HepG2 (cell line): ENCODE measurements at regions not wholly inside any gene's neighbourhood (a gene's known extent, or its start where the extent isn't known, plus 50 kb on each side); places are given as distances from the start of the nearest gene placed in this dataset.

ENCODE experiments used
- ATAC-seq: fragments of 200-7000 bp; cut with Tn5 transposase; 3 replicates; pipeline ENCODE4 v1.9.1; 2020; ENCODE audit warnings: mild to moderate bottlenecking, moderate library complexity
- BruUV-seq: library from RNA; stranded (reverse); fragments of 400-500 nt; replicated peaks from 2 replicates; lab custom pipeline; 2021; lab: Mats Ljungman, UMichigan
- CTCF ChIA-PET: fragments of 300-600 bp; formaldehyde crosslinking; extraction: SDS; loops from one replicate; lab custom pipeline; 2021; ENCODE audit warnings: low total read pairs, inconsistent platforms, low intra/inter-chr PET ratio; lab: Yijun Ruan, JAX
- POLR2A ChIA-PET: fragments of 350-600 bp; sonication (Branson Sonifier 250); formaldehyde crosslinking; loops from one replicate; lab custom pipeline; 2020; ENCODE audit warnings: antibody characterized with exemption, inconsistent platforms; lab: Yijun Ruan, JAX
- DNase-seq: peaks from one replicate; pipeline ENCODE4 v3.0.0-alpha.2; 2015; ENCODE audit warnings: low spot score
- FAIRE-seq: peaks from 3 replicates; lab custom pipeline; 2011; peaks lifted over from hg19 to GRCh38; lab: Jason Lieb, UNC
- H2AFZ ChIP-seq: one replicate; pipeline ENCODE4 v1.6.1; 2011; ENCODE audit warnings: low read length, inconsistent platforms
- H3K27ac ChIP-seq: fragments of 300-600 bp; 3 replicates; pipeline ENCODE4 v1.8.0; 2011; ENCODE audit warnings: mixed run types, mild to moderate bottlenecking, mixed read lengths, low read length, inconsistent platforms; ENCODE audit not compliant: insufficient read depth; ENCODE audit errors: extremely low read length
- H3K27me3 ChIP-seq, 2 experiments: fragments of 200-600 bp in 1 of 2; 2 replicates in 1 of 2; 3 replicates in 1 of 2; pipeline versions ENCODE4 v1.6.0 to v1.8.0; 2011; ENCODE audit warnings: low read length in 2 of 2, mild to moderate bottlenecking in 2 of 2, moderate library complexity in 2 of 2, inconsistent platforms in 1 of 2; ENCODE audit not compliant: insufficient read depth in 2 of 2, control insufficient read depth in 1 of 2
- H3K36me3 ChIP-seq, 2 experiments: fragments of 200-600 bp in 1 of 2; replicated peaks in 1 of 2; 2 replicates in 1 of 2; 3 replicates in 1 of 2; pipeline versions ENCODE4 v1.5.1 to v1.8.0; 2011; ENCODE audit warnings: low read length in 2 of 2, inconsistent platforms in 1 of 2; ENCODE audit not compliant: insufficient read depth in 2 of 2, control insufficient read depth in 1 of 2
- H3K4me1 ChIP-seq: 2 replicates; pipeline ENCODE4 v1.5.1; 2012; ENCODE audit warnings: low read length, inconsistent platforms; ENCODE audit not compliant: insufficient read depth
- H3K4me2 ChIP-seq: 2 replicates; pipeline ENCODE4 v1.6.0; 2011; ENCODE audit warnings: low read depth, low read length, inconsistent platforms
- H3K4me3 ChIP-seq, 3 experiments: fragments of 200-600 bp in 1 of 3; sonication (generic), shearing (Covaris generic) in 1 of 3; replicated peaks in 1 of 3; 2 replicates each; pipeline ENCODE4 v1.5.1; 2011 to 2016; ENCODE audit warnings: low read length in 3 of 3, inconsistent platforms in 2 of 3, low read depth in 2 of 3, mild to moderate bottlenecking in 2 of 3, control low read depth in 1 of 3, mixed read lengths in 1 of 3; ENCODE audit not compliant: insufficient read depth in 1 of 3
- H3K79me2 ChIP-seq: one replicate; pipeline ENCODE4 v1.6.1; 2011; ENCODE audit warnings: low read length, inconsistent platforms; ENCODE audit not compliant: insufficient read depth
- H3K9ac ChIP-seq: 2 replicates; pipeline ENCODE4 v1.6.0; 2011; ENCODE audit warnings: mild to moderate bottlenecking, low read depth, low read length, inconsistent platforms; ENCODE audit not compliant: insufficient read depth
- H3K9me3 ChIP-seq: 2 replicates; pipeline ENCODE4 v1.5.1; 2012; ENCODE audit warnings: mild to moderate bottlenecking, low read length
- H4K20me1 ChIP-seq: 2 replicates; pipeline ENCODE4 v1.6.0; 2011; ENCODE audit warnings: inconsistent platforms, mild to moderate bottlenecking, low read length, moderate library complexity; ENCODE audit not compliant: insufficient read depth
- ESRRA ChIP-seq: sonication (generic); formaldehyde crosslinking; IDR thresholded peaks from 2 replicates; pipeline ENCODE4 v1.5.1; 2020; ENCODE audit warnings: mild to moderate bottlenecking, low read depth, missing genetic modification reagents
- MAFF ChIP-seq: IDR thresholded peaks from 2 replicates; pipeline ENCODE4 v1.6.1; 2011; ENCODE audit warnings: low read depth, low read length, improper control_type of control experiment
- MAFK ChIP-seq, 2 experiments: IDR thresholded peaks in 1 of 2; conservative IDR thresholded peaks in 1 of 2; 2 replicates each; pipeline ENCODE4 v1.6.1; 2011; ENCODE audit warnings: improper control_type of control experiment in 2 of 2, low read length in 2 of 2
- MTF2 ChIP-seq: sonication (generic); formaldehyde crosslinking; IDR thresholded peaks from 2 replicates; pipeline ENCODE4 v1.5.0; 2020; ENCODE audit warnings: missing genetic modification reagents, borderline replicate concordance
- NCOA1 ChIP-seq: sonication (generic); formaldehyde crosslinking; IDR thresholded peaks from 2 replicates; pipeline ENCODE4 v1.9.0; 2021; ENCODE audit warnings: missing genetic modification reagents
- POGZ ChIP-seq: sonication (generic); formaldehyde crosslinking; IDR thresholded peaks from 2 replicates; pipeline ENCODE4 v1.4.0; 2020; ENCODE audit warnings: mild to moderate bottlenecking, missing genetic modification reagents
- RORA ChIP-seq: sonication (generic); formaldehyde crosslinking; IDR thresholded peaks from 2 replicates; pipeline ENCODE4 v1.5.0; 2020; ENCODE audit warnings: mild to moderate bottlenecking, missing genetic modification reagents, moderate library complexity
- ZNF879 ChIP-seq: sonication (generic); formaldehyde crosslinking; IDR thresholded peaks from 2 replicates; pipeline ENCODE4 v1.8.1; 2023; ENCODE audit warnings: missing genetic modification reagents
- WGBS: methylation state at CpG from one replicate; pipeline ENCODE4 v1.1.6; 2017; ENCODE audit warnings: low lambda C conversion rate; 5-methylcytosine and 5-hydroxymethylcytosine counted together
- in situ Hi-C: cut with HindIII; loops from 2 replicates; pipeline ENCODE4 v1.10.0; 2017; ENCODE audit warnings: low pct_unique_long_range_greater_than_20kb; ENCODE audit not compliant: extremely low pct_ligation_motif_present
- intact Hi-C: fragments of 100-400 bp; cut with micrococcal nuclease; formaldehyde crosslinking; loops from one replicate; pipeline ENCODE4 v1.10.0; 2022; ENCODE audit not compliant: unreplicated experiment
- TF ChIP-seq, protein P1 (sequence below): sonication (generic); formaldehyde crosslinking; IDR thresholded peaks from 2 replicates; pipeline ENCODE4 v1.8.0; 2023; ENCODE audit warnings: mild to moderate bottlenecking, missing genetic modification reagents

DNA sequence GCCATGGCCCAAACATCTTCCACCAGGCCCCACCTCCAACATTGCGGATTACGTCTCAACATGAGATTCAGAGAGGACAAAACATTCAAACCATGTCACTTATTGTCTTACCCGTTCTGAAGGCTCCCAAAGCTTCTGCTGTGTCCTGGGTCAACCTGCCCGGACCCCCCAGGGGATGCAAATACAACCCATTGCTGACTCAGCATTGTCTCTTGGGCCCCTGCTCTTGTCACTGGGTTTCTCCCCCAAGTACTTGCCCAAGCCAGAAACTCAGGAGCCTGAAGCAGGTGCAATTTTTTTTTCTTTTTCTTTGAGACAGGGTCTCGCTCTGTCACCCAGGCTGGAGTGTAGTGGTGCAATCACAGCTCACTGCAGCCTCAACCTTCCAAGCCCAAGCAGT, 144.5 kb downstream of the KCTD15 start:
- Histone ChIP-seq H3K4me1 (peaks cover under 1% of the 10 kb centered on the region; the same call in 1 of the 2 replicates), H3K79me2 (no peaks in the 10 kb centered on the region), H3K4me2 (no peak overlapping the region), H3K27ac (no peak overlapping the region), H2AFZ (no peak overlapping the region), H4K20me1 (no peaks in the 10 kb centered on the region; the same call in 1 of the 2 replicates), H3K4me3 (no peak overlapping the region), H3K9ac (no peak overlapping the region), H3K36me3 (no peaks in the 10 kb centered on the region), H3K27me3 (peaks cover 0 to 18% of the 10 kb centered on the region in 2 experiments; a peak in 2 of 5 replicates), H3K9me3 (no peaks in the 10 kb centered on the region)
- DNase-seq: no peak
- WGBS: 48% methylated on average over 5 of the region's 5 CpGs
- intact Hi-C loops: loop anchor here (10.0 kb wide), 1 partner anchor 54 kb away; no protein-coding TSS in a partner anchor
- no peak for ATAC-seq
- in situ Hi-C loops: no loop called here
- no peak for TF ChIP-seq NCOA1 (CRISPR knock-in tag)
- TF ChIP-seq POGZ (CRISPR knock-in tag): no peak
- peak; percentile 81 to 95 for TF ChIP-seq MAFK (conservative IDR thresholded peaks at IDR 0.05 in 1 of 2, IDR thresholded peaks at IDR 0.05 in 1 of 2; ENCODE audit: low read length in 2 of 2)
- TF ChIP-seq MAFF: peak; percentile 87
- no peak for TF ChIP-seq ZNF879 (CRISPR knock-in tag)
- TF ChIP-seq, protein P1, sequence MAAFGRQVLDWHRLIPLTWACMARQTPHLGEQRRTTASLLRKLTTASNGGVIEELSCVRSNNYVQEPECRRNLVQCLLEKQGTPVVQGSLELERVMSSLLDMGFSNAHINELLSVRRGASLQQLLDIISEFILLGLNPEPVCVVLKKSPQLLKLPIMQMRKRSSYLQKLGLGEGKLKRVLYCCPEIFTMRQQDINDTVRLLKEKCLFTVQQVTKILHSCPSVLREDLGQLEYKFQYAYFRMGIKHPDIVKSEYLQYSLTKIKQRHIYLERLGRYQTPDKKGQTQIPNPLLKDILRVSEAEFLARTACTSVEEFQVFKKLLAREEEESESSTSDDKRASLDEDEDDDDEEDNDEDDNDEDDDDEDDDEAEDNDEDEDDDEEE (CRISPR knock-in tag): no peak
- TF ChIP-seq RORA: no peak
- no peak for TF ChIP-seq ESRRA (CRISPR knock-in tag)
- no peak for TF ChIP-seq MTF2 (CRISPR knock-in tag)
- ChIA-PET POLR2A (no interaction called here), CTCF (no interaction called here)
- no TSS peak for BruUV-seq
- FAIRE-seq: no peak
